ENCODE measurements at regions not wholly inside any gene's neighbourhood (a gene's known extent, or its start where the extent isn't known, plus 50 kb on each side); places are given as distances from the start of the nearest gene placed in this dataset.
"Not testable (repeated sequence)": the region's sequence is repeated elsewhere in the genome, so short reads cannot be mapped to it uniquely, and the experiment has no call there.

DNA sequence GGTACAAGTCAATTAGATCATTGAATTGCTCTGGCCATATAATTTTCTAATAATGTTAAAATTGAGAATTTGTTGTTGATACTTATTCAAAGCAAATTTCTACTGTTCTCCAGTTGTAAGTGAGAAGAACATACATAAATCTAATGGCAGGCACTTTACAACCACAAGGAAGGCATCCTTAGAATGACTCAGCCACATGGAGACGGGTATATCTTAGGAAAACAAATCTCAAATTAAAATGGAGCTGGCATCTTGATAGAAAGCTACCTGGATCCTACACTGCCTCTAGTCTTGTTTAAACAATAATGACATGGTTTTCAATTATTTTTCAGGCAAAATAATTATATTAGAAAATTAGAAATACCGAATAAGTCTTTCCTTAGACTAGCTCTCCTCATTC, 1183.7 kb upstream of the SORCS1 start:
- DNase-seq (no peak), ATAC-seq (ENCODE audit: low read depth in 2 of 2) (no peak)
- H3K9me3 Mint-ChIP-seq, result peaks cover 5 to 10% (median 8%) of the 10 kb centered on the region in 7 donors
- no peaks in the 10 kb centered on the region for H3K36me3 Mint-ChIP-seq
- H3K4me3 Mint-ChIP-seq, result no peak overlapping the region
- H3K4me1 Mint-ChIP-seq, result no peaks in the 10 kb centered on the region
- H3K27me3 Mint-ChIP-seq, result no peaks in the 10 kb centered on the region
- no peak overlapping the region for H3K27ac Mint-ChIP-seq

DNA sequence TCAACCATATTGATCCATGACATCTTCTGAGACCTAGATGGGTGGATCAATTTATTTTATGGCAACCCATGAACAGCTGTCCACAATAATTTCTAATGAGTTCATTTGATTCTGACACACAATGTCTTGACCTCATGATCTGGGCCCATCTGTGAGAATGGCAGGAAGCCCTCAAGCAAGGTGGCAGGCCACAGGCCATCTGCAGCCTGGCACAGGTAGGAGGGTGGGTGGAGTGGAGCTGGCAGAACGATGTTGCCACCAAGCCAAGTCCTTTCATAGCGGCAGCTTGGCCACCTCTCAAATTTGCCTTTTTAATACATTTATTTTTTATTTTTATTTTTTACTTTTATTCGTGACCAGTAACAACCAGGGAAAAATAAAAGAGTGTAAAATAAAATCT, 1181.6 kb upstream of the SORCS1 start:
- Mint-ChIP-seq H3K27me3 (no peaks in the 10 kb centered on the region), H3K27ac (no peak overlapping the region), H3K4me1 (no peaks in the 10 kb centered on the region), H3K36me3 (no peaks in the 10 kb centered on the region), H3K4me3 (no peak overlapping the region), H3K9me3 (peaks cover 5 to 17% (median 9%) of the 10 kb centered on the region in 7 donors)
- ATAC-seq (ENCODE audit: low read depth in 2 of 2) (no peak), DNase-seq (no peak)

DNA sequence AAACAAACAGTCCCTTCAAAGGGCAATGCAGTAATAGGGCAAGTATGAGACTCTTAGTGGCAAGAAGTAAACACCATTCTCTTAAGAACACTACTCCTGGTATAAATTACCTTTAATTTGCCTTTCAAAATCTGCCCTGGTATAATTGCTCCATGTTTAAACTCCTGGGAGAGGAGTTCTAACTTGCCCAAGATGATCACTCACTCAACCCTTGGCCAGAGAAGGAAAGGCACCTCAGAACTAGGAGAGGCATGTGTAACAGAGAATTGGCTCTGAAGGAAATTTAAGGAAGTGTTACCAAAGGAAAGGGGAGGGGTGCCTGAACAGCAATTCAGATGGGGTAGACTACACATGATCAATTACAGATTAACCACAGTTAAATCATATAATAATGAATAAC, 1173.6 kb upstream of the SORCS1 start:
- Mint-ChIP-seq H3K9me3 (peaks cover 0 to 13% (median 3%) of the 10 kb centered on the region in 7 donors), H3K27ac (peak overlapping the region in 1 of 6 donors; percentile 9), H3K4me1 (no peaks in the 10 kb centered on the region), H3K4me3 (no peak overlapping the region), H3K36me3 (no peaks in the 10 kb centered on the region), H3K27me3 (no peaks in the 10 kb centered on the region)
- ATAC-seq (ENCODE audit: low read depth in 2 of 2) (no peak), DNase-seq (no peak)

DNA sequence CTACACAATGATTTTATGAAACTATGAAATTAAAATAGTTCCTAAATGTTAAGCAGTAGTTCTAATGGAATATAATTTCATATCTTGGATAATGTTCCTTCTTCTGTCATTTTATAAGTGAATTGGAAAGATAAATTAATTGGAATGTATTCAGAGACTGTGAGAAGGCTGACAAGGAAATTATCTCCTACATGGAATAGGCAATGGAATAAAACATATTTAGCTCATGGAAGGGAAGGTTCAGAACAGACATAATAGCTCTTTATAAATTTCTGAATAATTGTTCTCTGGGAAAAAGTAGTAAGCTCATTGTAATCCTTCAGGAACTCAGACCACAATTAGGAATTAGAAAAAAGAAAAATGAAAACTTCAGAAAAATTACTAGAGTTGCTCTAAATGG, 1172.3 kb upstream of the SORCS1 start:
- ATAC-seq (ENCODE audit: low read depth in 2 of 2) (no peak), DNase-seq (no peak)
- Mint-ChIP-seq H3K4me1 (no peaks in the 10 kb centered on the region), H3K9me3 (peaks cover 0 to 13% (median 4%) of the 10 kb centered on the region in 7 donors), H3K4me3 (no peak overlapping the region), H3K27ac (no peak overlapping the region), H3K27me3 (no peaks in the 10 kb centered on the region), H3K36me3 (no peaks in the 10 kb centered on the region)

DNA sequence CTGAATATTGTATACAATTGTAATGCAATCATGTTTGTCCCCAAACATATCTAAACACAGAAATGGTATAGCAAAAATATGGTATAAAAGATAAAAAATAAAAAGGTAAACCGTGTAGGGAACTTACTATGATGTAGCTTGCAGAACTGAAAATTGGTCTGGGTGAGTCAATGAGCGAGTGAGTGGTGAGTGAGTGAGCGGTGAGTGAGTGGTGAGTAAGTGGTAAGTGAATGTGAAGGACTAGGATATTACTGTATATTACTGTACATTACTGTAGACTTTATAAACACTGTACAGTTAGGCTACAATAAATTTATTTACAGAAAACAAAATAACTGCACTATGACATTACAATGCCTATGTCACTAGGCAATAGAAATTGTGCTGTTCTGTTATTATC, 1163.2 kb upstream of the SORCS1 start:
- Mint-ChIP-seq H3K27ac (no peak overlapping the region), H3K36me3 (no peaks in the 10 kb centered on the region), H3K9me3 (peaks cover 0 to 4% (median 0%) of the 10 kb centered on the region in 7 donors), H3K4me1 (no peaks in the 10 kb centered on the region), H3K4me3 (no peak overlapping the region), H3K27me3 (no peaks in the 10 kb centered on the region)
- no peak for DNase-seq
- ATAC-seq (ENCODE audit: low read depth in 2 of 2), result no peak

DNA sequence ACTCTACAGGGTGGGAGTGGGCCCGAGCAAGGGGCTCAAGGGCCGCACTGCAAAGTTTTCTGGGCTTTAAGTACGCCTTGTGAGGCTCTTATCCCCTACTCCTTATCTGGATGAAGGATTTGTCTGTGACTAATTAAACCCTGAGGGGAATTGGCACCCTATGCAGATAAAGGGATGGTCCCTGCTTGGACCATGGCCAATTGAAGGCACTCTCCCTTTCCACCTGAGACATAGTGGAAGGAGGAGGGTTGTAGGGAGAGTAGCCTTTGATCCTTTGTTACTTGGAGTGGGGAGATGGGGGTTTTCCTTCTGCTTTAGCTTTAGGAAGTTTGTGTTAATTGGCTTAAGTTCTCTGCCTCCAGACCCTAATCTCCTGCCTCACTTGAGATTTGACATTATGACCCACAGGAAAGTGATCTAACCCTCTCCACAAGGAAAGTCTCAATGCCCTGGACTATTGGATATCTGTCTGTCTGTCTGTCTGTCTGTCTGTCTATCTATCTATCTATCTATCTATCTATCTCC, 1158.8 kb upstream of the SORCS1 start:
- no peak for DNase-seq
- H3K27ac Mint-ChIP-seq, result no peak overlapping the region
- no peak for ATAC-seq (ENCODE audit: low read depth in 2 of 2)
- H3K36me3 Mint-ChIP-seq, result no peaks in the 10 kb centered on the region
- H3K27me3 Mint-ChIP-seq, result no peaks in the 10 kb centered on the region
- H3K4me3 Mint-ChIP-seq, result no peak overlapping the region
- H3K4me1 Mint-ChIP-seq, result no peaks in the 10 kb centered on the region
- H3K9me3 Mint-ChIP-seq, result peaks cover 0 to 4% (median 0%) of the 10 kb centered on the region in 7 donors

DNA sequence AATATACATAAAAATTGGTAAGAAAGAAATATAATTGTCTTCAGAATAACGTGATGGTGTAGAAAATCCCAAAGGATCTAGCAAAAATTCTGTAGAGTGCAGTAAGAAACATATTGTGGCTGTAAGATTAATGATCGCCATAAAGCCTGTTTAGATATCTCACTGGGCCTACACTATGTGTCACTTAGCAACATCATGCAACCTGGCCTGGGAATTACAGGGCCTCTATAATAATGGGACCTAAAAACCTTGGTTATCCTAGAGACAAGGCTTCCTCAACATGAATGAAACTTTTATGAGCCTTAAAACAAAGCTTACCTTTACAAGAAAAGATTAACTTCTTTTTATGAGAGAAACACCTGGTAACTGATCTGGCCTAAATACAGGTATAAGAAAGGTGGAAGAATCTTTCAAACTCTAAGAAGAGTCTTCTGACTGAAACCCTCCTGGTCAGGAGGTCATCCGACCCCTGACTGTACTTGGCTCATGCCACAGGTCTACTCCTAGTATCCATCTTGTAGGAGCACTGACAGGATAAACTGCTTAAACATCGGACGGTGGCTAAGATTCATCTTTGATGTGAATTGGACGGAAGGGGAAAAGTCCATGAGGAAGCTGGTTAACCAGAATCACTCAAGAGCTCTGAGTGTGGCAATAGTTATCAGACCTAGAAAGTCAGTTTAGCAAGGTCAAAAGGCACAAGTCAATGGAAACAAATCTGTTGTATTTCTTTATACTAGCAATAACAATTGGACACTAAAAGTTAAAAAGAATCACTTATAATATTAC, 1155.1 kb upstream of the SORCS1 start:
- ATAC-seq (ENCODE audit: low read depth in 2 of 2) (no peak), DNase-seq (no peak)
- H3K36me3 Mint-ChIP-seq, result no peaks in the 10 kb centered on the region
- H3K4me1 Mint-ChIP-seq, result no peaks in the 10 kb centered on the region
- no peaks in the 10 kb centered on the region for H3K27me3 Mint-ChIP-seq
- peaks cover 0 to 4% (median 0%) of the 10 kb centered on the region in 7 donors for H3K9me3 Mint-ChIP-seq
- H3K4me3 Mint-ChIP-seq, result no peak overlapping the region
- no peak overlapping the region for H3K27ac Mint-ChIP-seq

DNA sequence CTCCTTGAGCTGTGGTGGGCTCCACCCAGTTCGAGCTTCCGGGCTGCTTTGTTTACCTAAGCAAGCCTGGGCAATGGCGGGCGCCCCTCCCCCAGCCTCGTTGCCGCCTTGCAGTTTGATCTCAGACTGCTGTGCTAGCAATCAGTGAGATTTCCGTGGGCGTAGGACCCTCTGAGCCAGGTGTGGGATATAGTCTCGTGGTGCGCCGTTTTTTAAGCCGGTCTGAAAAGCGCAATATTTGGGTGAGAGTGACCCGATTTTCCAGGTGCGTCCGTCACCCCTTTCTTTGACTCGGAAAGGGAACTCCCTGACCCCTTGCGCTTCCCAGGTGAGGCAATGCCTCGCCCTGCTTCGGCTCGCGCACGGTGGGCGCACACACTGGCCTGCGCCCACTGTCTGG, 1151.1 kb upstream of the SORCS1 start:
- not testable (repeated sequence) for H3K27ac Mint-ChIP-seq; ATAC-seq (ENCODE audit: low read depth in 2 of 2); H3K9me3 Mint-ChIP-seq; H3K27me3 Mint-ChIP-seq; H3K4me3 Mint-ChIP-seq; DNase-seq; H3K36me3 Mint-ChIP-seq; H3K4me1 Mint-ChIP-seq

DNA sequence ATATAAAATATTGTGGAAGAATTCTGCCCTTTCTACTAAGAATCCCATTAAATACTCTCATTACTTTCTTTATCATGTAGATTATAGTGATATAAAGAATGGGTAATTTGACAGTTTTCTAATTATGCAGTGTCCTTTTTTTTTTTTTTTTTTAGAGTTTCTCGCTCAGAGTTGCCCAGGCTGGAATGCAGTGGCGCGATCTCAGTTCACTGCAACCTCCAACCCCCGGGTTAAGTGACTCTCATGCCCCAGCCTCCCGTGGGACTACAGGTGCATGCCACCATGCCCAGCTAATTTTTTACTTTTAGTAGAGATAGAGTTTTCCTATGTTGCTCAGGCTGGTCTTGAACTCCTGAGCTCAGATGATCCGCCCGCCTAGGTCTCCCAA, 1143.4 kb upstream of the SORCS1 start:
- DNase-seq (no peak), ATAC-seq (ENCODE audit: low read depth in 2 of 2) (no peak)
- H3K27me3 Mint-ChIP-seq, result no peaks in the 10 kb centered on the region
- no peak overlapping the region for H3K27ac Mint-ChIP-seq
- H3K36me3 Mint-ChIP-seq, result no peaks in the 10 kb centered on the region
- no peak overlapping the region for H3K4me3 Mint-ChIP-seq
- H3K4me1 Mint-ChIP-seq, result no peaks in the 10 kb centered on the region
- H3K9me3 Mint-ChIP-seq, result peaks cover 0 to 8% (median 3%) of the 10 kb centered on the region in 7 donors

DNA sequence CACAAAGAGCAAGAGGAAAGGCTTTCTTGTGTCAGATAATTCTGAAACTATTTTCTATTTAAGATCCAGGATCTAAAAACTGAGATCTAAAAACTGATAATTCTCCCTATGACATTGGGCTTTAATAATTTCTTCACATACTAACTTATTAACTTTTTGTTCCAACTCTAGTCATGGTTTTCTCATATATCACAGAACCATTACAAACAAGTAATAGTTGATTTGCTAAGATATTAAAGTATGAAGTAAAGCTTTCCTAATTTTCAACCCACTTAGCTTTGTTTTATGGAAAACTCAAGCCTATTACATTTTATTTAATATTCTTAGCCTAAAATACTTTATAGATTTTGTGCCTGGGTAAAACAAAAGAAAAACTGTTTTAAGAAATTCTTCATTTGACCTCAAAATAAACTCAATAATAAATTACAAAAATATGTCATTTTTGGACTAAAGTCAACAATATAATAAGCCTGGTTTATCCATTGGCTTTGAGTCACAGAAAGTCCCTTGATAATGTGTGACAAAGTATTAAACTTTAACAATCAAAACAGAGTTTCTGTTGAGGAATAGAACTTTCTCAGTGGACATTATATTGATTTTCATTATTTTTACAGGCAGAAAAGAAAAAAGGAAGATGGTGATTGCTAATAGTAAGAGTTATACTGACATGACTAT, 1142.9 kb upstream of the SORCS1 start:
- no peak for ATAC-seq (ENCODE audit: low read depth in 2 of 2)
- no peak overlapping the region for H3K27ac Mint-ChIP-seq
- DNase-seq, result no peak
- no peak overlapping the region for H3K4me3 Mint-ChIP-seq
- no peaks in the 10 kb centered on the region for H3K27me3 Mint-ChIP-seq
- no peaks in the 10 kb centered on the region for H3K4me1 Mint-ChIP-seq
- H3K36me3 Mint-ChIP-seq, result no peaks in the 10 kb centered on the region
- peaks cover 0 to 8% (median 3%) of the 10 kb centered on the region in 7 donors for H3K9me3 Mint-ChIP-seq

DNA sequence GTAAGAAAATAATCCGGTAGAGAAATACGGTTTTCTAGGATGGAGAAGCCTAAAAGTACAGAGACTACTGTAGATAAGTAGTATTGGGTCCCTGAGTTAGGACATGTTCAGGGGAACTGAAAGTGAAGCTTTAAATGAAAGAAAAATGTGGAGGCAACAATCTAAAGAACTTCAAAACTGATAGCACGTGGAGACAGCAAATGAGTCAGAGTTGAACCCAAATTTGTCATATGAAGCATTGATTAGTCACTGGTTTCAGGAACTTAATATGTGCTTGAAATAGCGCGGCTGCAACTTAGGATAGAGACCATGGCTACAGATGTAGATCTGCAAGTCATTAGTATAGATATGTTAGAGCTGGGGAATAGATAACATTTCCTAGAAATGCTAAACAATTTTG, 1138.6 kb upstream of the SORCS1 start:
- DNase-seq (no peak), ATAC-seq (ENCODE audit: low read depth in 2 of 2) (no peak)
- no peaks in the 10 kb centered on the region for H3K4me1 Mint-ChIP-seq
- H3K4me3 Mint-ChIP-seq, result no peak overlapping the region
- no peaks in the 10 kb centered on the region for H3K36me3 Mint-ChIP-seq
- no peak overlapping the region for H3K27ac Mint-ChIP-seq
- no peaks in the 10 kb centered on the region for H3K27me3 Mint-ChIP-seq
- peaks cover 0 to 8% (median 3%) of the 10 kb centered on the region in 7 donors for H3K9me3 Mint-ChIP-seq

DNA sequence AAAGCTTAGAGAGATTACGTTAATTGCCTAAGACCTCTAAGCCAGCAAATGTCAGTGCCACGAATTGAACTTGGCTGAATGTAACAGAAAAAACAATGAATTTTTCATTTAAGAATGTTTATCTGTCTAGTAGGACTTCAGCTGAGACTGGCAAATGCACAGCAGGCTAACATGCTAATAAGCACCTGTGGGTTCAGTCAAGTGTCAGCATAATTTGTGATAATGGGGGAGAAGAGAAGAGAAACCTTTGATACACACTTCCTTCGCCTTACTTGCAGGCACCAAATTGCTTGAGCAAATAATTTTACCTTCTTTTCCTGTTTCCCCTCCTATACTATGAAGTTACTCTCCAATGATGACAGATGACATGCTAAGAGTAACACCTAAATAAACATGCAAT, 1136.5 kb upstream of the SORCS1 start:
- Mint-ChIP-seq H3K36me3 (no peaks in the 10 kb centered on the region), H3K27me3 (no peaks in the 10 kb centered on the region), H3K27ac (no peak overlapping the region), H3K4me1 (no peaks in the 10 kb centered on the region), H3K4me3 (no peak overlapping the region), H3K9me3 (peaks cover 0 to 8% (median 2%) of the 10 kb centered on the region in 7 donors)
- DNase-seq (no peak), ATAC-seq (ENCODE audit: low read depth in 2 of 2) (no peak)

DNA sequence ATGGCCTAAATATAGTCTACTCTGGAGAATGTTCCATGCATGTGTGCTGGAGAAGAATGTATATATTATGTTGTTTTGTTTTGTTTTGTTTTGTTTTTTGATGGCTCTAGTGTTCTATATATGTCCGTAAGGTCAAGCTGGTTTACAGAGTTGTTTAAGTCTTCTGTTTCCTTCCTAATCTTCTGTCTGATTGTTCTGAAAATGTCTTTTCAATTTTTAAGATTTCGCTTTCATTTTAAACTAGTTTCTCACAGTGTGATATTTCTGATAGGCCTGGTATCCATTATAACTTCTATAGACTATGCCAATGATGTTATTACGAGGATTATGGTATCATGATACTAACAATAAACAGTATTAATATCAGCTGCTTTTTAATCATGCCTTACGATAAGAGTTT, 1126.3 kb upstream of the SORCS1 start:
- Mint-ChIP-seq H3K4me1 (no peaks in the 10 kb centered on the region), H3K4me3 (no peak overlapping the region), H3K27me3 (no peaks in the 10 kb centered on the region), H3K36me3 (no peaks in the 10 kb centered on the region), H3K9me3 (peaks cover 0 to 13% (median 4%) of the 10 kb centered on the region in 7 donors), H3K27ac (no peak overlapping the region)
- ATAC-seq (ENCODE audit: low read depth in 2 of 2) (no peak), DNase-seq (no peak)

Measured in naive B cell (primary cell).